NT2/D1 (cell line): ENCODE measurements at regions not wholly inside any gene's neighbourhood (a gene's known extent, or its start where the extent isn't known, plus 50 kb on each side); places are given as distances from the start of the nearest gene placed in this dataset.

ENCODE experiments used
- YY1 ChIP-seq: IDR thresholded peaks from 2 replicates; pipeline ENCODE4 v1.6.1; 2011; ENCODE audit not compliant: insufficient read length, insufficient read depth
- ZNF274 ChIP-seq: IDR thresholded peaks from 2 replicates; pipeline ENCODE4 v1.6.1; 2011; ENCODE audit warnings: mild to moderate bottlenecking, low read depth, low read length

DNA sequence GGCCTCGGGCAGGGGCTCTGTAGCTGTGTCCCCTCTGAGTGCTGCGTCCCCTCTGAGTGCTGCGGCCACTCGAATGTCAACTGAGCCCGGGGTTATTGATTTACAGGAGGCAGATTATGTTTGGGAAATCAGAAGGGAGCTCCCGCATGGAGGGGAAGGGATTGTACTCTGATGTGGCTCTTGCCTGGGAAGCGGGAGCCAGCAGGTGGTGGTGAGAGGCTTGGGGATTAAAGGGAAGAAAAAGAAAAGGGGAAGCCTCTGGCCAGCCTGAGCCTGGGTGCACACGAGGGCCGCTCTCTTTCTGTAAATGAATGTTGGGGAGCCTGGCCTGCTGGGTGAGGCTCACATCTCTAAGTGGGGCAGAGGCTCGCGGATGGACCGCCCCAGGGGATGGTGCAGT lies 143.7 kb downstream of the AACS start:
- TF ChIP-seq ZNF274 (no peak), YY1 (no peak)
